K562 (cell line): ENCODE measurements at regions not wholly inside any gene's neighbourhood (a gene's known extent, or its start where the extent isn't known, plus 50 kb on each side); places are given as distances from the start of the nearest gene placed in this dataset.

Experiments
- ATF7 ChIP-seq: fragments of 450-650 bp; IDR thresholded peaks from 2 replicates; pipeline ENCODE4 v1.7.1; 2014; ENCODE audit warnings: mild to moderate bottlenecking, moderate library complexity
- BDP1 ChIP-seq: IDR thresholded peaks from 3 replicates; pipeline ENCODE4 v1.6.1; 2011; ENCODE audit not compliant: insufficient read length, insufficient read depth
- EGR1 ChIP-seq: fragments of 450-650 bp; conservative IDR thresholded peaks from 2 replicates; pipeline ENCODE4 v1.6.1; 2017; ENCODE audit warnings: mild to moderate bottlenecking
- MYC ChIP-seq, 2 experiments: fragments of 250-450 bp in 1 of 2; sonication (Bioruptor Pico) in 1 of 2; IDR thresholded peaks; 2 replicates each; pipeline versions ENCODE4 v1.5.1 to v1.6.1; 2012 to 2021; ENCODE audit warnings: low read depth in 2 of 2, borderline replicate concordance in 1 of 2, improper control_type of control experiment in 1 of 2, low read length in 1 of 2, mild to moderate bottlenecking in 1 of 2, moderate library complexity in 1 of 2
- NEUROD1 ChIP-seq: fragments of 150-350 bp; IDR thresholded peaks from 2 replicates; pipeline ENCODE4 v1.6.1; 2014; ENCODE audit warnings: borderline replicate concordance, low read length, low read depth; ENCODE audit not compliant: partially characterized antibody
- PBX2 ChIP-seq, 2 experiments: IDR thresholded peaks in 1 of 2; conservative IDR thresholded peaks in 1 of 2; 2 replicates each; pipeline ENCODE4 v1.6.1; 2016; ENCODE audit warnings: low read depth in 2 of 2, mild to moderate bottlenecking in 1 of 2, missing compliant biosample characterization in 1 of 2, missing genetic modification characterization in 1 of 2, moderate library complexity in 1 of 2
- PKNOX1 ChIP-seq: fragments of 450-650 bp; IDR thresholded peaks from 2 replicates; pipeline ENCODE4 v1.6.1; 2016
- PRDM10 ChIP-seq: fragments of 450-650 bp; IDR thresholded peaks from 2 replicates; pipeline ENCODE4 v1.6.1; 2018; ENCODE audit not compliant: partially characterized antibody
- SIN3A ChIP-seq, 2 experiments: fragments of 150-350 bp in 1 of 2; IDR thresholded peaks; 2 replicates each; pipeline ENCODE4 v1.6.1; 2011 to 2016; ENCODE audit warnings: borderline replicate concordance in 2 of 2, low read depth in 2 of 2, low read length in 2 of 2, mild to moderate bottlenecking in 2 of 2, moderate library complexity in 2 of 2; ENCODE audit not compliant: control insufficient read depth in 1 of 2
- TF ChIP-seq, protein P1 (sequence below): fragments of 450-650 bp; IDR thresholded peaks from 2 replicates; pipeline ENCODE4 v1.6.1; 2017; ENCODE audit warnings: antibody characterized with exemption, mild to moderate bottlenecking

- no peak for TF ChIP-seq PBX2 (CRISPR knock-in tag; IDR thresholded peaks at IDR 0.05; ENCODE audit: low read depth)
- TF ChIP-seq PBX2 (tag; conservative IDR thresholded peaks at IDR 0.05; ENCODE audit: low read depth): 0 out of 2 replicates have a peak, but pooled peaks have one; percentile 49
- peak; percentile 38; the same call in 1 of the 2 replicates for TF ChIP-seq ATF7
- TF ChIP-seq EGR1: peak; percentile 95
- no peak for TF ChIP-seq BDP1
- TF ChIP-seq MYC (IDR thresholded peaks at IDR 0.05; ENCODE audit: low read depth, low read length): peak; percentile 82
- TF ChIP-seq MYC (CRISPR knock-in tag; IDR thresholded peaks at IDR 0.05; ENCODE audit: borderline replicate concordance, low read depth): no peak
- TF ChIP-seq NEUROD1: peak; percentile 9
- TF ChIP-seq, protein P1, sequence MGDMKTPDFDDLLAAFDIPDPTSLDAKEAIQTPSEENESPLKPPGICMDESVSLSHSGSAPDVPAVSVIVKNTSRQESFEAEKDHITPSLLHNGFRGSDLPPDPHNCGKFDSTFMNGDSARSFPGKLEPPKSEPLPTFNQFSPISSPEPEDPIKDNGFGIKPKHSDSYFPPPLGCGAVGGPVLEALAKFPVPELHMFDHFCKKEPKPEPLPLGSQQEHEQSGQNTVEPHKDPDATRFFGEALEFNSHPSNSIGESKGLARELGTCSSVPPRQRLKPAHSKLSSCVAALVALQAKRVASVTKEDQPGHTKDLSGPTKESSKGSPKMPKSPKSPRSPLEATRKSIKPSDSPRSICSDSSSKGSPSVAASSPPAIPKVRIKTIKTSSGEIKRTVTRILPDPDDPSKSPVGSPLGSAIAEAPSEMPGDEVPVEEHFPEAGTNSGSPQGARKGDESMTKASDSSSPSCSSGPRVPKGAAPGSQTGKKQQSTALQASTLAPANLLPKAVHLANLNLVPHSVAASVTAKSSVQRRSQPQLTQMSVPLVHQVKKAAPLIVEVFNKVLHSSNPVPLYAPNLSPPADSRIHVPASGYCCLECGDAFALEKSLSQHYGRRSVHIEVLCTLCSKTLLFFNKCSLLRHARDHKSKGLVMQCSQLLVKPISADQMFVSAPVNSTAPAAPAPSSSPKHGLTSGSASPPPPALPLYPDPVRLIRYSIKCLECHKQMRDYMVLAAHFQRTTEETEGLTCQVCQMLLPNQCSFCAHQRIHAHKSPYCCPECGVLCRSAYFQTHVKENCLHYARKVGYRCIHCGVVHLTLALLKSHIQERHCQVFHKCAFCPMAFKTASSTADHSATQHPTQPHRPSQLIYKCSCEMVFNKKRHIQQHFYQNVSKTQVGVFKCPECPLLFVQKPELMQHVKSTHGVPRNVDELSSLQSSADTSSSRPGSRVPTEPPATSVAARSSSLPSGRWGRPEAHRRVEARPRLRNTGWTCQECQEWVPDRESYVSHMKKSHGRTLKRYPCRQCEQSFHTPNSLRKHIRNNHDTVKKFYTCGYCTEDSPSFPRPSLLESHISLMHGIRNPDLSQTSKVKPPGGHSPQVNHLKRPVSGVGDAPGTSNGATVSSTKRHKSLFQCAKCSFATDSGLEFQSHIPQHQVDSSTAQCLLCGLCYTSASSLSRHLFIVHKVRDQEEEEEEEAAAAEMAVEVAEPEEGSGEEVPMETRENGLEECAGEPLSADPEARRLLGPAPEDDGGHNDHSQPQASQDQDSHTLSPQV: 0 out of 2 replicates have a peak, but pooled peaks have one; percentile 26
- TF ChIP-seq SIN3A (IDR thresholded peaks at IDR 0.05; ENCODE audit: borderline replicate concordance in 2 of 2, control insufficient read depth in 1 of 2, low read depth in 2 of 2, low read length in 2 of 2): peak in 1 of 2 experiments; percentile 44; a peak in 1 of 4 replicates
- peak; percentile 93 for TF ChIP-seq PRDM10
- peak; percentile 96 for TF ChIP-seq PKNOX1
Measured at GRCh38 chr6:147447835-147448611, 60.5 kb upstream of the SAMD5 start (continued).
